Transverse colon (tissue), 4 donors: ENCODE measurements at regions not wholly inside any gene's neighbourhood (a gene's known extent, or its start where the extent isn't known, plus 50 kb on each side); places are given as distances from the start of the nearest gene placed in this dataset.
"Not testable (repeated sequence)": the region's sequence is repeated elsewhere in the genome, so short reads cannot be mapped to it uniquely, and the experiment has no call there.

Source experiments
- DNase-seq: peaks from one replicate; pipeline ENCODE4 v3.0.0-alpha.2; 2019
- H3K27ac ChIP-seq, 4 donors: fragments of 200-600 bp; sonication (generic); 2 replicates each; pipeline ENCODE4 v1.5.1; 2016 to 2018; ENCODE audit warnings: inconsistent platforms in 4 of 4
- H3K27me3 ChIP-seq: fragments of 200-600 bp; sonication (generic); 2 replicates; pipeline ENCODE4 v1.5.1; 2017; ENCODE audit warnings: inconsistent platforms
- H3K36me3 ChIP-seq, 4 donors: fragments of 200-600 bp; sonication (generic); 2 replicates each; pipeline ENCODE4 v1.5.1; 2017 to 2019; ENCODE audit warnings: inconsistent platforms in 4 of 4
- H3K4me1 ChIP-seq, 4 donors: fragments of 200-600 bp; sonication (generic); 2 replicates each; pipeline ENCODE4 v1.5.1; 2017 to 2020; ENCODE audit warnings: inconsistent platforms in 4 of 4
- H3K4me3 ChIP-seq, 4 donors: fragments of 200-600 bp; sonication (generic); 1 replicate in 1 of 4; 2 replicates in 3 of 4; pipeline versions ENCODE4 v1.5.1 to v1.6.1; 2017 to 2019; ENCODE audit warnings: inconsistent platforms in 4 of 4
- H3K9me3 ChIP-seq, 2 donors: fragments of 200-600 bp; sonication (generic); 2 replicates each; pipeline ENCODE4 v1.5.1; 2017 to 2019; ENCODE audit warnings: inconsistent platforms in 2 of 2
- EP300 ChIP-seq: sonication (generic); formaldehyde crosslinking; IDR thresholded peaks from one replicate; pipeline ENCODE4 v1.6.1; 2017; ENCODE audit warnings: antibody characterized with exemption, low read depth
- POLR2A ChIP-seq: fragments of 450-650 bp; IDR thresholded peaks from one replicate; pipeline ENCODE4 v1.6.1; 2016; ENCODE audit warnings: antibody characterized with exemption, mild to moderate bottlenecking, moderate library complexity
- POLR2AphosphoS5 ChIP-seq, 3 donors: sonication (generic); formaldehyde crosslinking; IDR thresholded peaks; one replicate each; pipeline ENCODE4 v1.6.1; 2016; ENCODE audit warnings: antibody characterized with exemption in 3 of 3
- WGBS, 2 donors: methylation state at CpG; one replicate each; pipeline ENCODE4 v1.1.5; 2018; ENCODE audit warnings: low coverage in 1 of 2; 5-methylcytosine and 5-hydroxymethylcytosine counted together
- in situ Hi-C, 4 donors: fragments of 200-750 bp; cut with MboI; loops; one replicate each; pipeline versions ENCODE4 v1.15.0 to v1.15.1; 2017; ENCODE audit warnings: low sequenced_read_pairs in 3 of 4, low pct_ligation_motif_present in 1 of 4, low pct_unique_long_range_greater_than_20kb in 1 of 4
- intact Hi-C: fragments of 100-400 bp; cut with DNase I; formaldehyde crosslinking; loops from one replicate; pipeline ENCODE4 v1.15.1; 2023; ENCODE audit warnings: low total_unique reads
- TF ChIP-seq, protein P1 (sequence below), 5 experiments: fragments of 200-600 bp in 3 of 5; fragments of 450-650 bp in 2 of 5; sonication (generic) in 3 of 5; IDR thresholded peaks; 1 replicate in 2 of 5; 2 replicates in 3 of 5; pipeline ENCODE4 v1.5.1; 2016 to 2017; ENCODE audit warnings: antibody characterized with exemption in 5 of 5, inconsistent platforms in 3 of 5, mild to moderate bottlenecking in 2 of 5, moderate library complexity in 1 of 5

DNA sequence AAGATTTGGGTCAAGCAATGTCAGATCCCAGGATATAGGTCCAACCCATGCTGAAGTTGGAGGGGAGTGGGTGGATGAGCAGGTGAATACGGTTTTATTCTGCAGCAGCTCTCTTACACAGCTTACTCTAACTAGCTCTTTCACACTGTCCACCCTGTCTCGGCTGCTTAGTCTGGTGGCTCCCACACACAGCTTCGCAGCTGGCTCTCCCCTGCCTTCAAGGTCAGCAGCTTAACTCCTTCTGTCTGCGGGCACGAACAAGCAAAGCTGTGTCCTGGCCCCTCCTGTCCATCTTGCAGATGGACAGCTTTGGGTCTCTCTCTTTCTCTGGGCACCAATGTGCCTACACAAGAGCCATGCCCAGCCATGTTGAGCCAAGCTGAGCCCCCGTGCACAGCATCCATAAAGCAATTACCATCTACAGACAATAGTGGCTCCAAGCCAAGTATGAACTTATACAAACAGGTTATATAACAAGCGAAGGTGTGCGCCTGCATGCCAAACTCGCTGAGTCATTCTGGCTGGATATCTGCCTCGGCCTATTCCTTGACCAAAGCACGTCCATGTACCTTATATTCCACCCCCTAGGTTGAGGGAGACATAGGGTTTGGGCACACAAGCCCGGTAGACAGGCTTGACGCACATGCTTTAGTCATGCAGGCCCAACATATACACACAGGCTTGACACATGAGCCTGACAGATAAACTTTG is 1307.8 kb upstream of the RAG2 start:
- peak; percentile 53 for DNase-seq
- no peaks in the 10 kb centered on the region for H3K9me3 ChIP-seq
- H3K4me3 ChIP-seq, result no peak overlapping the region
- in situ Hi-C loops, result no loop called here
- intact Hi-C loops, result loop anchor here (1.0 kb wide), 1 partner anchor 18 kb away; no protein-coding TSS in a partner anchor
- no peaks in the 10 kb centered on the region for H3K27me3 ChIP-seq
- H3K4me1 ChIP-seq, result no peaks in the 10 kb centered on the region
- no peak for TF ChIP-seq POLR2AphosphoS5 (IDR thresholded peaks at IDR 0.05)
- TF ChIP-seq EP300, result no peak
- no peaks in the 10 kb centered on the region for H3K36me3 ChIP-seq
- 67% methylated on average over 13 of the region's 13 CpGs; no CpG with 5 or more reads in 1 of the 2 donors for whole genome bisulfite sequencing, 2 donors
- H3K27ac ChIP-seq, result no peak overlapping the region

DNA sequence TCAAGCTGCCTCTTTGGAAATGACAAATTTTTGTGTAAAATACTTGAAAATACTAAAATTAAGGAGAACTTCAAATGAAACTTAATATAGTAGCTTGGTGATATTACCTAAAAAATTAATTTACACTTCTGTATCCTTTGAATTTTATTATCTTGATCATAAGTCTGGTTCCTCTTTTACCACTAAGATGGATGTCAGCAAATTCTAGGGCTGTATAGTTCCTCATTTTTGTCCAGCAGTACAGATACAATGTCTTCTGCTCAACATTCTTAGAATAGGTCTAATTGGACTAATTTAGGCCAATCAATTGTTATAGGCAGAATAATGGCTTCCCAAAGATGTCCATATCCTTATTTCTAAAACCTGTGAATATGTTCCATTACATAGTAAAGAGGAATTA is 1298.0 kb upstream of the RAG2 start:
- TF ChIP-seq, protein P1, sequence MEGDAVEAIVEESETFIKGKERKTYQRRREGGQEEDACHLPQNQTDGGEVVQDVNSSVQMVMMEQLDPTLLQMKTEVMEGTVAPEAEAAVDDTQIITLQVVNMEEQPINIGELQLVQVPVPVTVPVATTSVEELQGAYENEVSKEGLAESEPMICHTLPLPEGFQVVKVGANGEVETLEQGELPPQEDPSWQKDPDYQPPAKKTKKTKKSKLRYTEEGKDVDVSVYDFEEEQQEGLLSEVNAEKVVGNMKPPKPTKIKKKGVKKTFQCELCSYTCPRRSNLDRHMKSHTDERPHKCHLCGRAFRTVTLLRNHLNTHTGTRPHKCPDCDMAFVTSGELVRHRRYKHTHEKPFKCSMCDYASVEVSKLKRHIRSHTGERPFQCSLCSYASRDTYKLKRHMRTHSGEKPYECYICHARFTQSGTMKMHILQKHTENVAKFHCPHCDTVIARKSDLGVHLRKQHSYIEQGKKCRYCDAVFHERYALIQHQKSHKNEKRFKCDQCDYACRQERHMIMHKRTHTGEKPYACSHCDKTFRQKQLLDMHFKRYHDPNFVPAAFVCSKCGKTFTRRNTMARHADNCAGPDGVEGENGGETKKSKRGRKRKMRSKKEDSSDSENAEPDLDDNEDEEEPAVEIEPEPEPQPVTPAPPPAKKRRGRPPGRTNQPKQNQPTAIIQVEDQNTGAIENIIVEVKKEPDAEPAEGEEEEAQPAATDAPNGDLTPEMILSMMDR (IDR thresholded peaks at IDR 0.05), result no peak
- TF ChIP-seq POLR2AphosphoS5 (IDR thresholded peaks at IDR 0.05) (no peak), POLR2A (no peak), EP300 (no peak)
- no peak overlapping the region for H3K4me3 ChIP-seq
- in situ Hi-C loops (no loop called here), intact Hi-C loops (no loop called here)
- H3K9me3 ChIP-seq, result peaks cover 3 to 5% of the 10 kb centered on the region in 2 donors
- H3K27ac ChIP-seq, result no peak overlapping the region
- no peaks in the 10 kb centered on the region for H3K27me3 ChIP-seq
- H3K36me3 ChIP-seq, result no peaks in the 10 kb centered on the region
- no peaks in the 10 kb centered on the region for H3K4me1 ChIP-seq
- DNase-seq, result no peak

DNA sequence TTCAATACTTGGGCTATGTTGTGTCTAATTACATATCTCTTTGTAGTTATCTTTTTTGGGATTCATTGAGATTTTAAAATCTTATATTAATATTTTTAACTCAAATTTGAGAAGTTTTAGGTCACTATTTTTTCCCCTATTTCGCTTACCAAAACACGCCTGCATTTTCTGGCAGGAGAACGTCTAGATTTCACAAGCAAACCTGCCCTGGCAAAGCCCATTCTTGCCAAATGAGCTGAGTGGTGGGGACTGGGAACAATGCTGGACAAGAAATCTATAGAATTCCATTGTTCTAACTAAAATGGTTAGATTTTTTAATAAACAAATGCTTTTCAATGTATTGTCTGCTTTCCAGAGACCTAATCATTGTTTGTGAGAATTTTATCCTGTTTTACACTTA is 1283.7 kb upstream of the RAG2 start:
- in situ Hi-C loops (no loop called here), intact Hi-C loops (no loop called here)
- no peak overlapping the region for H3K27ac ChIP-seq
- peaks cover 0 to 5% of the 10 kb centered on the region in 2 donors for H3K9me3 ChIP-seq
- 70 to 78% methylated on average over 3 of the region's 3 CpGs for WGBS, 2 donors
- no peak for DNase-seq
- no peaks in the 10 kb centered on the region for H3K36me3 ChIP-seq
- H3K27me3 ChIP-seq, result no peaks in the 10 kb centered on the region
- TF ChIP-seq EP300, result no peak
- no peak for TF ChIP-seq POLR2A
- no peak for TF ChIP-seq POLR2AphosphoS5 (IDR thresholded peaks at IDR 0.05)
- TF ChIP-seq, protein P1 (IDR thresholded peaks at IDR 0.05), result no peak
- no peaks in the 10 kb centered on the region for H3K4me1 ChIP-seq
- H3K4me3 ChIP-seq, result no peak overlapping the region

DNA sequence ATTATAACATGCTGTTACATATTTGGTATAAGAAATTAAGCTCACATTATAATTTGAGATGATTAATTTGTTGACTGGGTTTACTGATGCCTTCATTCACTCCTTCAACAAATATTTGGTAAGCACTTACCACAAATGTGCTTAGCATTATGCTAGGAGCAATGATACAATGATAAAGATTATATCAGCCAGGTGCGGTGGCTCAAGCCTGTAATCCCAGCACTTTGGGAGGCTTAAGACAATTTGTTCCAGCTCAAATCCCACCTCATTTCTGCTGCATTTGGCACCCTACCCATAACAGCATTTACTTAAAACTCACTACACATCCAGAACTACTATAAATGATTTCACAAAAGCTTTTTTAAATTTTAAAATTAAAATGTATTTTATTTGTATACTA is 1263.6 kb upstream of the RAG2 start:
- intact Hi-C loops, result no loop called here

DNA sequence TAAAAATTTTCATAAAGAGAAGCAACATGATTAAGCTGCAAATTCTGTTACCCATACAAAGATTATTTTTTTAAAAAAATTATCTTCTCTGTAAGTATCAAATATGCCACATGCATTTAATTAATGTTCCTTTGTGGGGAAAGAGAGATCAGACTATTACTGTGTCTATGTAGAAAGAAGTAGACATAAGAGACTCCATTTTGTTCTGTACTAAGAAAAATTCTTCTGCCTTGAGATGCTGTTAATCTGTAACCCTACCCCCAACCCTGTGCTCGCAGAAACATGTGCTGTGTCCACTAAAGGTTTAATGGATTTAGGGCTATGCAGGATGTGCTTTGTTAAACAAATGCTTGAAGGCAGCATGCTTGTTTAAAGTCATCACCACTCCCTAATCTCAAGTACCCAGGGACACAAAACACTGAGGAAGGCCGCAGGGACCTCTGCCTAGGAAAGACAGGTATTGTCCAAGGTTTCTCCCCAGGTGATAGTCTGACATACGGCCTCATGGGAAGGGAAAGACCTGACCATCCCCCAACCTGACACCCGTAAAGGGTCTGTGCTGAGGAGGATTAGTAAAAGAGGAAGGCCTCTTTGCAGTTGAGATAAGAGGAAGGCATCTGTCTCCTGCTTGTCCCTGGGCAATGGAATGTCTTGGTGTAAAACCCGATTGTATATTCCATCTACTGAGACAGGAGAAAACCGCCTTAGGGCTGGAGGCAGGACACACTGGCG is 1260.9 kb upstream of the RAG2 start:
- DNase-seq, H3K36me3 ChIP-seq, H3K4me3 ChIP-seq, in situ Hi-C loops, H3K4me1 ChIP-seq, H3K9me3 ChIP-seq, H3K27me3 ChIP-seq, H3K27ac ChIP-seq: not testable (repeated sequence)
- WGBS, 2 donors, result 49% methylated on average over 7 of the region's 7 CpGs; no CpG with 5 or more reads in 1 of the 2 donors
- intact Hi-C loops, result loop anchor here (10.0 kb wide), 1 partner anchor 1234 kb away; no protein-coding TSS in a partner anchor

More for the DNA sequence above, 1263.6 kb upstream of the RAG2 start:
- WGBS, 2 donors, result 87% methylated on average over 1 of the region's 1 CpG; no CpG with 5 or more reads in 1 of the 2 donors
- H3K4me1 ChIP-seq, result no peaks in the 10 kb centered on the region
- no peaks in the 10 kb centered on the region for H3K36me3 ChIP-seq
- no peaks in the 10 kb centered on the region for H3K27me3 ChIP-seq
- H3K9me3 ChIP-seq, result no peaks in the 10 kb centered on the region
- no peak overlapping the region for H3K27ac ChIP-seq
- DNase-seq, result no peak
- TF ChIP-seq EP300, result no peak
- TF ChIP-seq, protein P1 (IDR thresholded peaks at IDR 0.05), result no peak
- TF ChIP-seq POLR2AphosphoS5 (IDR thresholded peaks at IDR 0.05), result no peak
- no peak for TF ChIP-seq POLR2A
- no peak overlapping the region for H3K4me3 ChIP-seq
- in situ Hi-C loops, result no loop called here
